ENCODE measurements at regions not wholly inside any gene's neighbourhood (a gene's known extent, or its start where the extent isn't known, plus 50 kb on each side); places are given as distances from the start of the nearest gene placed in this dataset.

DNA sequence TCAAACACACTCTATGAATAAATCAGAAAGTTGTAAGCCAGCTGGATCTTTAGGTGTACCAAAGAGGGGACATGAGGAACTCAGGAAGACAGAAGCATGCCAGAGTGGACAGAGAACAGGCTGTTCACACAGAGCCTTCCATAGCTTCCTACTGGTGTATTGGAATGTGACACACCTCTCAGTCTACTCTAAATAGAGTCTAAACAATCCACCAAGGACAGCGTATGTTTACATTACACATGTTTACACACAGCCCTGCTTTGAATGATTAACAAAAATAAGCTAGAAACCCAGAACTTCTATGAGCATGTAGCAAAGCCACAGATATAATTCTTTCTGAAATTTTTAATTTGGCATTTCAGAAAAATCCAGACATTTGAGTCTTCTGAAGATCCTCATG is 1279.0 kb upstream of the CDH8 start:
- Histone ChIP-seq H3K27ac (no peak overlapping the region), H3K36me3 (no peaks in the 10 kb centered on the region), H3K4me3 (no peak overlapping the region), H3K27me3 (no peaks in the 10 kb centered on the region), H3K4me1 (no peaks in the 10 kb centered on the region), H3K9me3 (no peaks in the 10 kb centered on the region)
- intact Hi-C loops (cut with DNase I), result no loop called here
- no peak for DNase-seq (ENCODE audit: extremely low spot score in 2 of 2)
- TF ChIP-seq, protein P1, sequence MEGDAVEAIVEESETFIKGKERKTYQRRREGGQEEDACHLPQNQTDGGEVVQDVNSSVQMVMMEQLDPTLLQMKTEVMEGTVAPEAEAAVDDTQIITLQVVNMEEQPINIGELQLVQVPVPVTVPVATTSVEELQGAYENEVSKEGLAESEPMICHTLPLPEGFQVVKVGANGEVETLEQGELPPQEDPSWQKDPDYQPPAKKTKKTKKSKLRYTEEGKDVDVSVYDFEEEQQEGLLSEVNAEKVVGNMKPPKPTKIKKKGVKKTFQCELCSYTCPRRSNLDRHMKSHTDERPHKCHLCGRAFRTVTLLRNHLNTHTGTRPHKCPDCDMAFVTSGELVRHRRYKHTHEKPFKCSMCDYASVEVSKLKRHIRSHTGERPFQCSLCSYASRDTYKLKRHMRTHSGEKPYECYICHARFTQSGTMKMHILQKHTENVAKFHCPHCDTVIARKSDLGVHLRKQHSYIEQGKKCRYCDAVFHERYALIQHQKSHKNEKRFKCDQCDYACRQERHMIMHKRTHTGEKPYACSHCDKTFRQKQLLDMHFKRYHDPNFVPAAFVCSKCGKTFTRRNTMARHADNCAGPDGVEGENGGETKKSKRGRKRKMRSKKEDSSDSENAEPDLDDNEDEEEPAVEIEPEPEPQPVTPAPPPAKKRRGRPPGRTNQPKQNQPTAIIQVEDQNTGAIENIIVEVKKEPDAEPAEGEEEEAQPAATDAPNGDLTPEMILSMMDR (IDR thresholded peaks at IDR 0.05), result no peak
- no peak for TF ChIP-seq POLR2A (IDR thresholded peaks at IDR 0.05)
- no peak for TF ChIP-seq POLR2AphosphoS5 (IDR thresholded peaks at IDR 0.05; ENCODE audit: insufficient read depth in 1 of 2, low read depth in 1 of 2)

DNA sequence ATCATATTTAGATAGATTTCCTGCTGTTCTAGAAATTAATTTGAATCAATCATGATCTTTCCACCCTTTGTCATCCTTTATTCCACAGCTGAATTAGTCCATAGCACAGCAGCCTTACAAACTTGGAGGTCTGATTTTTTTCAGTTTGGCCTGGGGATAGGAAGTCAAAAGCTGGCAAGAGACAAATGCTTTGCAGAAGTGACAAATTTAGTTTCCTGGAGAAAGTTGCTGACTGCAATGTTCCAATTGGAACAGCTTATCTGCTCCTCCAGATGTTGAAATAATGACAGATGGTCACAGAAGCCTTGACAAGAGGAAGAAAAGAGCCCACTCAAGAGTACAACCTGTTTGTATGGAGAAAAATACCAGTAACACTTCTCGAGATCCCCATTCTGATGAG is 1276.1 kb upstream of the CDH8 start:
- intact Hi-C loops (cut with DNase I), result no loop called here
- no peak for DNase-seq (ENCODE audit: extremely low spot score in 2 of 2)
- no peaks in the 10 kb centered on the region for H3K27me3 ChIP-seq
- no peak overlapping the region for H3K27ac ChIP-seq
- H3K4me1 ChIP-seq, result no peaks in the 10 kb centered on the region
- no peaks in the 10 kb centered on the region for H3K9me3 ChIP-seq
- H3K4me3 ChIP-seq, result no peak overlapping the region
- H3K36me3 ChIP-seq, result no peaks in the 10 kb centered on the region
- TF ChIP-seq POLR2AphosphoS5 (IDR thresholded peaks at IDR 0.05; ENCODE audit: insufficient read depth in 1 of 2, low read depth in 1 of 2) (no peak), POLR2A (IDR thresholded peaks at IDR 0.05) (no peak)
- TF ChIP-seq, protein P1 (IDR thresholded peaks at IDR 0.05), result no peak

DNA sequence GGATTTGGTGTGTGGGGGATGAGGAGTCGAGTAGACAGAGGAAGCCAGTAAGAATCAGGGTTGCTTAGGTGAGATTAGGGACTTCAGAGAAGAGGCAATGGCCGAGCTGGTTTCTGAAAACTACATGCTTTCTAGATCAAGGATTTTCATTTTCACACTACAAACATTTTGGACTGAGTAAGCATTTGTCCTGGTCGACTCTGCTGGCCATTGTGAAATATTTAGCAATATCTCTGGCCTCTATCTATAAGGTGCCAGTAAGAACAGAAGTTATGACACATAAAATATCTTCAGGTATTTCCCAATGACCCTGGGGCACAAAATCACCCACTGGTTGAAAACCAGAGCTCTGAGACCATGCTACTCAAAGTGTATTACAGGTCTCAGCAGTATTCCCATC is 1275.1 kb upstream of the CDH8 start:
- no peaks in the 10 kb centered on the region for H3K4me1 ChIP-seq
- no peak for DNase-seq (ENCODE audit: extremely low spot score in 2 of 2)
- H3K27me3 ChIP-seq, result no peaks in the 10 kb centered on the region
- no peaks in the 10 kb centered on the region for H3K9me3 ChIP-seq
- TF ChIP-seq POLR2A (IDR thresholded peaks at IDR 0.05) (no peak), POLR2AphosphoS5 (IDR thresholded peaks at IDR 0.05; ENCODE audit: insufficient read depth in 1 of 2, low read depth in 1 of 2) (no peak)
- TF ChIP-seq, protein P1 (IDR thresholded peaks at IDR 0.05), result no peak
- H3K4me3 ChIP-seq, result no peak overlapping the region
- H3K27ac ChIP-seq, result no peak overlapping the region
- H3K36me3 ChIP-seq, result no peaks in the 10 kb centered on the region
- intact Hi-C loops (cut with DNase I), result no loop called here

DNA sequence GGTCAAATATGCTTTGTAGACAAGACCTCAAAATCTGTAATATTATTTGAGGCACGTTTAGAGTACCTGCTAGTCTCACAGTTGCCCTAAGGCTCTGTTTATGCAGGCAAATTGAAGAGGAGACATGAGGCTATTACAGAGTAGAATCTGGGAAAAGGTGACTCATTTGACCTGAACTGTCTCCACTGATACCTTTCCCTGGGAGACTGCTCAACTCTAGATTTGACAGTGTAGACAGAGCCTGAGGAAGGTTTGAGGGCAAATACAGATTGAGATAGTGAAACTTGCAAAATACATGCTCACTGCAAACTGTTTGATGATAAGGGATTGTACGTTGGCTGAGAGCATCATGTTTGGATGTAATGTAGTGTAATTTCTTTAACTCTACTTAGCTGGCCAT is 1266.6 kb upstream of the CDH8 start:
- DNase-seq (ENCODE audit: extremely low spot score in 2 of 2), result no peak
- Histone ChIP-seq H3K4me3 (no peak overlapping the region), H3K27ac (no peak overlapping the region), H3K36me3 (no peaks in the 10 kb centered on the region), H3K9me3 (no peaks in the 10 kb centered on the region), H3K27me3 (no peaks in the 10 kb centered on the region), H3K4me1 (no peaks in the 10 kb centered on the region)
- TF ChIP-seq, protein P1 (IDR thresholded peaks at IDR 0.05), result no peak
- TF ChIP-seq POLR2A (IDR thresholded peaks at IDR 0.05) (no peak), POLR2AphosphoS5 (IDR thresholded peaks at IDR 0.05; ENCODE audit: insufficient read depth in 1 of 2, low read depth in 1 of 2) (no peak)
- intact Hi-C loops (cut with DNase I), result no loop called here

DNA sequence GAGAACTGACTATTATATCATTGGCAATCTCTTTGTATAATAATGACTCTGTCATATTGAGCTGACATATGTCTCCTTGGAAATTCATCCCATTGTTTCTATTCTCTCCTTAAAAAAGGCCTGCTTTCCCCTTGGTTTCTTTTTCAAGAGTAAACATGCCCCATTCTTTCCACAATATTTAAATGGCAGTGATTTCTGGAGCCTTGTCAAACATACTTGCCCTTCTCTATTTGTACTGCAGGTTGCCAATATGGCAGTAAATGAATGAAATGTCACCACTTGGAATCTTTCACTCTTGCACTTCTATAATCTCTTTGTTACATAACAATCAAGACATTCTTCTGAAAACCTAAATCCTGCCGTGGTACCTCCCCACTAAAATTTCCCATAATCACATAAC is 1265.1 kb upstream of the CDH8 start:
- Histone ChIP-seq H3K9me3 (no peaks in the 10 kb centered on the region), H3K4me3 (no peak overlapping the region), H3K27ac (no peak overlapping the region), H3K36me3 (no peaks in the 10 kb centered on the region), H3K27me3 (no peaks in the 10 kb centered on the region), H3K4me1 (no peaks in the 10 kb centered on the region)
- intact Hi-C loops (cut with DNase I), result no loop called here
- no peak for DNase-seq (ENCODE audit: extremely low spot score in 2 of 2)
- TF ChIP-seq, protein P1 (IDR thresholded peaks at IDR 0.05), result no peak
- TF ChIP-seq POLR2A (IDR thresholded peaks at IDR 0.05) (no peak), POLR2AphosphoS5 (IDR thresholded peaks at IDR 0.05; ENCODE audit: insufficient read depth in 1 of 2, low read depth in 1 of 2) (no peak)

Data from vagina (tissue), 2 donors.